Activated CD4-positive, CD25-positive, alpha-beta regulatory T cell (primary cell): ENCODE measurements at regions not wholly inside any gene's neighbourhood (a gene's known extent, or its start where the extent isn't known, plus 50 kb on each side); places are given as distances from the start of the nearest gene placed in this dataset.

ENCODE experiments used
- DNase-seq, 4 experiments: peaks; one replicate each; lab custom pipeline; 2025; lab: John Stamatoyannopoulos, UW

DNA sequence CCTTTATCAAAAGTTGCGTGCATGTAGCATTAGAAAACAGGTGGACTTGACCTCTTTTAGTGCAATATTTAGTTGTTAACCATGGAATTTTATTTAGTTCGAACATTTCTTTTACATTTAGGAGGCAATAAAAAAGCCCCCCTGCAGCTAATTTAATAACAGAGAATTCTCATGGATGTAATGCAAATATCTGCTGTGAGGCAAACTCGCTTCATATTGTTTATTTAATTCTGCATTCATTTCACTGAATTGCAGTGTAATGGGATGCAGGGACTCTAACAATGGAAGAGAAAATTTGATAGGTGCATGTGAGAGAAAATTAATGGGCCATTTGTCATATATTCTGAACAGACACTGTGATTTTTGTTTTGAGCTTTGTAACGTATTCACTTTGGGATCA, 205.1 kb upstream of the CHD1 start:
- no peak for DNase-seq

DNA sequence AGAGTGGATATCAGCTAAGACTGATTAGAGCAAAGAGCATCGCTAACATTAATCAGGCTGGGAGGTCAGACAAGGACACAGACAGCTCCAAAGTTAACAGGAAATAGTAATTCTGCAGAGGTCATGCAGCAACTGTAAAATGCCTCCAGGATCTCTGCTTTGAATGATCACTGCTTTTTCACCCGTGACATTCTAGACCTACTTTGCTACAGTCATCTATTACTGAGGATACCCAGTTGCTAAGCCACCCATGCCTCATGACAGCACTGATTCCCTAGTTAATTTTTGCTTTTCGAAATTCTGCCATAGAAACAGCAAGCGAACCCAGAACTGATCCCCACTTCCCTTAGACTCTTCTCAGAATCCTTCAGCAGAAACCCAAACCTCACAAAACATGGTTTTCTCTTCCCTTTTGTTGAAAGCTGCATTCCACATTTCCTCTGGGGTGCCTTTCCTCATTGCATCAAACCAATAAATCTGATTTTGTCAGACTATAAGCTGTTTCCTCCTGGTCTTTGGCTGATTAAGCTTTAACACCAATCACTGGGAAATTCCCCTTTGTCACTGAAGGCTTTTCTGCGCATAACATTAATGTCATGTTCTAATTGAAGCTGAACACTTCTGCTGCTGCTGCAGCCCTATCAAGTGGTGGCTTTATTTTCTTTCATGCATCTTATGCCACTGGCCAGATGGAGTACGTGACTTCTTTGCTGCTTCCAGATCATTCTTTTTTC, 201.1 kb upstream of the CHD1 start:
- DNase-seq = no peak

- DNase-seq = no peak
Observed at GRCh38 chr5:99122976-99123375, 194.2 kb upstream of the CHD1 start.

DNA sequence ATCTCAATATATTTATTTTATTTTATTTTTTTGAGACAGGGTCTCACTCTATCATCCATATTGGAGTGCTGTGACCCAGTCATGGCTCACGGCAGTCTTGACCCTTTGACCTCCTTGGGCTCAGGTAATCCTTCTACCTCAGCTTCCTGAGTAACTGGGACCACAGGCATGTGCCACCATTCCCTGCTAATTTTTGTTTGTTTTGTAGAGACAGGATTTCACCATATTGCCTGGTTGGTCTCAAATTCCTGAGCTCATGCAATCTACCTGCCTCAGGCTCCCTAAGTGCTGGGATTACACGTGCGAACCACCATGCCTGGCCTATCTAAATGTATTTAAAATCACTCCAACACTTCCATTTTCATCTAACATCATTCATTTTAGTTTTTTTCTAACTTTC, 190.5 kb upstream of the CHD1 start:
- DNase-seq = no peak

- no peak for DNase-seq
Observed at GRCh38 chr5:99116526-99116925, 187.7 kb upstream of the CHD1 start.

GRCh38 chr5:99109894-99110293, 181.1 kb upstream of the CHD1 start:
- DNase-seq = no peak

GRCh38 chr5:99105216-99105615, 176.4 kb upstream of the CHD1 start:
- DNase-seq = no peak

DNA sequence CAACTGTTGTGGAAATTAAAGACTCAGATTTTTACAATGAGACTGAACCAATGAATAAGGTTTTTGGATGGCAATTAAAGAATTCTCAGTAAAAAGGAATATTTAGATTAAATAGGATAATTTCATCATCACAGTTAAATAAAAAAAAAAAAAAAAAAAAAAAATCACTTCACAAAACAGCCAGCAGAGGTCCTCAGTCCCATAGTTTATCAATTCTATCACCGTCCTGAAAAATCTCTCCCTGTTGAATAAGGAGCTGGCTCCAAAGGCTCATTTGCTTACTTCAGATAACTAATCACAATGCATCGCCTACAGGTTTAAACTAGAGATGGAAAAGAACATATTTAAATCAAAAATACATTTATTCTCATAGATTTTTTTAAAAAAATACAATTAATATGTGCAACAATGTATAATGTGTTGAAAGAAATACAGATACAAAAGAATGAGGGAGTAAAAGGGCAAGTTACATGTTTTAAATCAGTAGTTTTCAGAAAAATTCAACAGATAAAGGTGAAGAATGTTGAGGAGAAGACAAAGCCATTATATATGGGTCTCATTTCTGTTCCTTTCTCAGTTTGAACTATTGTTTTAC, 175.8 kb upstream of the CHD1 start:
- DNase-seq = no peak

- DNase-seq = no peak
Observed at GRCh38 chr5:99102073-99102697, 173.4 kb upstream of the CHD1 start.

DNA sequence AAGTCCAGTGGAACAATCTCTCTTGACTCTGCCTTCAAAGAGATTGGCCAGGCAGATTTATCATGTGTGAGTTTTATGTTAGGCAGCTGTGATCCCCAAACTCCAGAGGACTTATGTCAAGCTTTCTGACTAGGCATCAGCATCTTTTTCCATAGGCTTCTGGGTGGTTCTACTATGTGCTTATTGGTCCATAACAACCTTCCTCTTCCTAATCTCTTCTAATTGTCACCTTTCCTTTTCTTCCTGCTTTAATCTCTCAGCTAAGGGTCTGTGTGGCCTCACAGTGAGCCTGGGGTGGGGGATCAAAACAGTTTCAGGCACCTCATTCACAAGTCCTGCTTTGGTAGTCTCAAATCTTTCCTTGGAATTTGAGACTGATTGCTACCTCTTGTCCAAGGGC, 170.9 kb upstream of the CHD1 start:
- DNase-seq = no peak

DNA sequence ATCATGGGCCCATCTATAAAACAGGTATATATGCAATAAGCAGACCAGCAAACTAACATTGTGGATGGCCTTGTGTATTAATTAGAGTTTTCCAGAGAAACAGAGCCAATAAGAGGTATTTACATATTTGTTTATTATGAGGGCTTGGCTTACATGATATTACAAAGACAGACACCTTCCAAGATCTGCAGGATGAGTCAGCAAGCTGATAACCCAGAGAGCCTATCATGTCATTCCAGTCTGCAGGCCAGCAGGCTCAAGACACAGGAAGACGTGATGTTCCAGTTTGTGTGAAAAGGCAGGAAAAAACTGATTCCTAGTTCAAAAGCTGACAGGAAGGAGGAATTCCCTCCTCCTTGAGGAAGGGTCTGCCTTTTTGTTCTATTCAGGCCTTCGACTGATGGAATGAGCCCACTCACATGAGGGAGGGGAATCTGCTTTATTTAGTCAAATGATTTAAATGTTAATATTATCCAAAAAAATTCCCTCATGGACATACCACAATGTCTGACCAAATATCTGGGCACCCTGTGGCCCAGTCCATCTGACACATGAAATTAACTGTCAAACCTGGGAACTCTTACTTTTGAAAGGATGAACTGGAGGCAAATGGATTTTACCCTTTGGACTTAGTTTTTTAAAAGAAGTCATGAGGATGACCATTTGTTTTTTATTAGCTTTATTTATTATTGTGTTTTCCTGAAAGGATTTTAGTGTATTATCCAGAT, 161.2 kb upstream of the CHD1 start:
- DNase-seq = no peak

GRCh38 chr5:99088309-99088708, 159.5 kb upstream of the CHD1 start:
- DNase-seq = no peak

DNA sequence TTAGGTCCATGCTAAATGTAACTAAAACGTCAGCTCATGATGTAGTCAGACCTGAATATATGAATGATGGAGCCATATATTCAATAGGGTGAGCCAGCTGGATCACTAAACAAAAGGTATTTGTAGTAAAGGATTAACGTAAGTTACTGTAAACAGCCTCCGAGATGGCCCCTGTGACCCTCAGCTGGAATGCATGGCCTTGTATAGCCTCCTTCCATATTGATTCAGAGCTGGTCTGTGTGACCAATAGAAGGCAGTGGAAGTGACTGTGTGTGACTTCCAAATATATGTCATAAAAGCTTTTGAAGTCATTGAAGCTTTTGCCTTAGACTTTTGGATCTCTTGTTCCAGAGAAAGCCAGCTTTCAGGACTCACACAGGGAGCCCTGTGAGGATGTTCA, 154.4 kb upstream of the CHD1 start:
- no peak for DNase-seq

GRCh38 chr5:99081711-99082110, 152.9 kb upstream of the CHD1 start:
- no peak for DNase-seq

- DNase-seq = no peak
Observed at GRCh38 chr5:99076723-99077640, 148.2 kb upstream of the CHD1 start.

GRCh38 chr5:99072846-99073245, 144.0 kb upstream of the CHD1 start:
- DNase-seq = no peak

GRCh38 chr5:99070822-99071221, 142.0 kb upstream of the CHD1 start:
- no peak for DNase-seq

- DNase-seq = no peak
Observed at GRCh38 chr5:99070362-99070761, 141.6 kb upstream of the CHD1 start.

- no peak for DNase-seq
Observed at GRCh38 chr5:99068944-99069650, 140.3 kb upstream of the CHD1 start.

- DNase-seq = no peak
Observed at GRCh38 chr5:99063737-99064136, 134.9 kb upstream of the CHD1 start.

DNA sequence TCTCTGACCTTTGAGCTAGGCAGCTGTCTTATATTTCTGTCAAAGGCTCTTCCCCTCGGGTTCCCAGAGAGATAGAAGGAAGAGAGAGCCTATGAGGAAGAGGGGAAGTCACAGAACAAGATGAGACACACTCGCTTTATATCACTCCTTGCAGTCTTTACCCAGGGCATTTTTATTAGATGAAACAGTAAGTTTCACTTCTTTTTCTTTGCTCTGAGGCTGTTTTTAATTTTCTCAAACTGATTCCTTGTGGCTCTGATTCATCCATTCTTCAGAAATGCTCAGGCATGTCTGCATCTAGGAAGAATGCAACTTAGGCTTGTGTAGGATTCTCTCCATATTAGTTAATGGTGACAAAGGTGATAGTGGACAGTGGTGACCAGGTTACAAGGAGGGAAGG, 132.9 kb upstream of the CHD1 start:
- DNase-seq = no peak
